ENCODE measurements at regions not wholly inside any gene's neighbourhood (a gene's known extent, or its start where the extent isn't known, plus 50 kb on each side); places are given as distances from the start of the nearest gene placed in this dataset.

GRCh38 chr6:43966853-43967718, 160.2 kb downstream of the MRPL14 start:
- DNase-seq (ENCODE audit: low spot score), result no peak
- H3K27ac ChIP-seq, result no peak overlapping the region
- peaks cover 2 to 14% of the 10 kb centered on the region in 2 donors for H3K4me1 ChIP-seq (ENCODE audit: control insufficient read depth in 1 of 2, low read depth in 2 of 2)
- no peaks in the 10 kb centered on the region for H3K9me3 ChIP-seq
- no peaks in the 10 kb centered on the region for H3K36me3 ChIP-seq
- ATAC-seq (ENCODE audit: insufficient number of reproducible peaks, low FRiP score, low read depth), result no peak
- H3K27me3 ChIP-seq (replicated peaks; ENCODE audit: insufficient read depth), result no peaks in the 10 kb centered on the region
- H3K4me3 ChIP-seq, result no peak overlapping the region
- TF ChIP-seq CTCF (IDR thresholded peaks at IDR 0.05), result no peak

- no peak overlapping the region for H3K27ac ChIP-seq
- H3K4me3 ChIP-seq, result no peak overlapping the region
- ATAC-seq (ENCODE audit: insufficient number of reproducible peaks, low FRiP score, low read depth) (no peak), DNase-seq (ENCODE audit: low spot score) (no peak)
- H3K36me3 ChIP-seq, result no peaks in the 10 kb centered on the region
- no peaks in the 10 kb centered on the region for H3K27me3 ChIP-seq (replicated peaks; ENCODE audit: insufficient read depth)
- peaks cover 0 to 6% of the 10 kb centered on the region in 2 donors for H3K4me1 ChIP-seq (ENCODE audit: control insufficient read depth in 1 of 2, low read depth in 2 of 2)
- H3K9me3 ChIP-seq, result no peaks in the 10 kb centered on the region
- no peak for TF ChIP-seq CTCF (IDR thresholded peaks at IDR 0.05)
Measured at GRCh38 chr6:43966374-43966658, 160.9 kb downstream of the MRPL14 start.

GRCh38 chr6:43965628-43966373, 161.5 kb downstream of the MRPL14 start:
- no peaks in the 10 kb centered on the region for H3K9me3 ChIP-seq
- no peak for DNase-seq (ENCODE audit: low spot score)
- H3K27me3 ChIP-seq (replicated peaks; ENCODE audit: insufficient read depth), result no peaks in the 10 kb centered on the region
- no peaks in the 10 kb centered on the region for H3K36me3 ChIP-seq
- H3K4me3 ChIP-seq, result no peak overlapping the region
- no peak for ATAC-seq (ENCODE audit: insufficient number of reproducible peaks, low FRiP score, low read depth)
- H3K27ac ChIP-seq, result no peak overlapping the region
- peaks cover 0 to 1% of the 10 kb centered on the region in 2 donors for H3K4me1 ChIP-seq (ENCODE audit: control insufficient read depth in 1 of 2, low read depth in 2 of 2)
- no peak for TF ChIP-seq CTCF (IDR thresholded peaks at IDR 0.05)

GRCh38 chr6:43964659-43965570, 162.3 kb downstream of the MRPL14 start:
- TF ChIP-seq CTCF (IDR thresholded peaks at IDR 0.05), result no peak
- no peak overlapping the region for H3K4me3 ChIP-seq
- no peaks in the 10 kb centered on the region for H3K36me3 ChIP-seq
- no peaks in the 10 kb centered on the region for H3K27me3 ChIP-seq (replicated peaks; ENCODE audit: insufficient read depth)
- no peaks in the 10 kb centered on the region for H3K4me1 ChIP-seq (ENCODE audit: control insufficient read depth in 1 of 2, low read depth in 2 of 2)
- ATAC-seq (ENCODE audit: insufficient number of reproducible peaks, low FRiP score, low read depth), result no peak
- no peaks in the 10 kb centered on the region for H3K9me3 ChIP-seq
- no peak overlapping the region for H3K27ac ChIP-seq
- DNase-seq (ENCODE audit: low spot score), result no peak
